Muscle layer of duodenum (tissue), 2 donors: ENCODE measurements at regions not wholly inside any gene's neighbourhood (a gene's known extent, or its start where the extent isn't known, plus 50 kb on each side); places are given as distances from the start of the nearest gene placed in this dataset.

Source experiments
- H3K27ac ChIP-seq: one replicate; pipeline ENCODE4 v1.7.0; 2013; ENCODE audit warnings: mild to moderate bottlenecking, low read length
- H3K27me3 ChIP-seq: one replicate; pipeline ENCODE4 v1.7.0; 2013; ENCODE audit warnings: low read depth, mild to moderate bottlenecking, control low read depth, low read length
- H3K36me3 ChIP-seq, 2 donors: one replicate each; pipeline ENCODE4 v1.7.0; 2013; ENCODE audit warnings: low read length in 2 of 2, control low read depth in 1 of 2, mild to moderate bottlenecking in 1 of 2; ENCODE audit not compliant: insufficient read depth in 2 of 2, control insufficient read depth in 1 of 2
- H3K4me1 ChIP-seq, 2 donors: one replicate each; pipeline ENCODE4 v1.7.0; 2013; ENCODE audit warnings: low read length in 2 of 2, mild to moderate bottlenecking in 2 of 2, control low read depth in 1 of 2, moderate library complexity in 1 of 2; ENCODE audit not compliant: insufficient read depth in 2 of 2, control insufficient read depth in 1 of 2
- H3K4me3 ChIP-seq, 2 donors: one replicate each; pipeline ENCODE4 v1.7.0; 2013; ENCODE audit warnings: low read length in 2 of 2, low read depth in 1 of 2, mild to moderate bottlenecking in 1 of 2
- H3K9me3 ChIP-seq, 2 donors: one replicate each; pipeline ENCODE4 v1.7.0; 2013; ENCODE audit warnings: low read length in 2 of 2, control low read depth in 1 of 2, mild to moderate bottlenecking in 1 of 2; ENCODE audit not compliant: control insufficient read depth in 1 of 2
- donor health status: healthy.

DNA sequence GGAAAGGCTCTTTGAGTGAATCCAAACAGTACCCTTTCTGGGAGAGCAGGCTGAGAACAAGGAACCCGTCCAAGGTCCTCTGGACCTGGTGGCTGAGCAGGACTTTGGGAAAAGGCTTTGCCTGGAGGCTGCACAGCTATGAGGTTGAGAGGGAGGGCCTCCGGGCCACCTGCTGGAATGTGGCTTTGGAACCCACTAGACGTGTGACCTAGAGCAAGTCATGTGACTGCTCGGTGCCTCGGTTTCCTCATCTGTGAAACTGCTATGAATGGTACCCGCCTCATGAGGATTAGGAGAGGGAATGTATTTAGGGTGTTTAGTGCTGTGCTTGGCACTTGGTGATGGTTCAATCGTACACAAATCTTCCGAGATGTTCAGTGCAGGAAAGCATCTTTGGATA lies 50.4 kb downstream of the HAPSTR1 start:
- Histone ChIP-seq H3K9me3 (no peaks in the 10 kb centered on the region), H3K27me3 (no peaks in the 10 kb centered on the region), H3K36me3 (no peaks in the 10 kb centered on the region), H3K4me3 (no peak overlapping the region), H3K4me1 (peaks cover 0 to 9% of the 10 kb centered on the region in 2 donors), H3K27ac (no peak overlapping the region)

DNA sequence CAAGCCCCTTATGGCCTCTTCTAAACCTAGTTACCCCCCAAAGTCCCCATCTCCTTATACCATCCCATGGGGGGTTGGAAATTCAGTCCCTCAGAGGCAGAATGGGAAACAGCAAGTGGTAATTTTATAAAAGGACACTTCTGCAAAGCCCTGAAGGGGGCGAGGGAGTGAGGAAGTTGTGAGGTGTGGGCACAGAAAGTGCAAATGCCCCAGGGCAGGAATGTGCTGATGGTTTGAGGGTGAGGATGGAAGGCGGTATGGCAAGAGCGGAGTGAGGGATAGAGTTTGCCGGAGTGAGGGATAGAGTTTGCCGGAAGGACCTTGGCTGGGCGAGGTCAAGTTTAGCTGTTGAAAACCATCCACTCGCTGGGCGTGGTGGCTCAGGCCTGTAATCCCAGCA lies 52.7 kb downstream of the HAPSTR1 start:
- Histone ChIP-seq H3K4me1 (peaks cover 0 to 2% of the 10 kb centered on the region in 2 donors), H3K27me3 (no peaks in the 10 kb centered on the region), H3K4me3 (no peak overlapping the region), H3K27ac (no peak overlapping the region), H3K36me3 (no peaks in the 10 kb centered on the region), H3K9me3 (no peaks in the 10 kb centered on the region)

DNA sequence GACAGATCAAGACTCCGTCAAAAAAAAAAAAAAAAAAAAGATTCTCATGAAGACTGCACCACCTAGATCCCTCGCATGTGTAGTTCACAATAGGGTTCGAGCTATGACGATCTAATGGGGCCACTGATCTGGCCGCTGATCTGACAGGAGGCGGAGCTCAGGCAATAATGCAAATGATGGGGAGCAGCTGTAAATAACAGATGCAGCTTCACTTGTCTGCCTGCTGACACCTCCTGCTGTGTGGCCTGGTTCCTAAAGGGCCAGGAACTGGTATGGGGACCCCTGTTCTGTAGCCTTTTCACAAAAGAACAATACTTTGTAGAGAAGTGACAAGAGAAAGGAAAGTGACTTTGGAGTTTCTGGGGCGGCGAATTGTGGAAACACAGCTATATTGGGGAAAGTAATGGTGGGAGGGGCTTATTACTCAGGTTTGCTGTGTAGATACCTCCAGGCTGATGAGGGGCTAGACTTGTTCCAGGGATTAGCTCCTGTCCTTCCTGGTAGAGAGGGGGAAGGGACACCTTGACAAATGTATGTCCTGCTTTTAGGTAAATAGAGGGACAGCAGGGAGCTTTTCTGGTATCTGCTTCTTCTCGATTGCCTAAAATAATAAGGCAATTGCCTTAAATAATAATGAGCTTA lies 57.1 kb downstream of the HAPSTR1 start:
- no peaks in the 10 kb centered on the region for H3K36me3 ChIP-seq
- no peaks in the 10 kb centered on the region for H3K27me3 ChIP-seq
- no peak overlapping the region for H3K27ac ChIP-seq
- H3K9me3 ChIP-seq, result no peaks in the 10 kb centered on the region
- H3K4me3 ChIP-seq, result no peak overlapping the region
- H3K4me1 ChIP-seq, result no peaks in the 10 kb centered on the region

DNA sequence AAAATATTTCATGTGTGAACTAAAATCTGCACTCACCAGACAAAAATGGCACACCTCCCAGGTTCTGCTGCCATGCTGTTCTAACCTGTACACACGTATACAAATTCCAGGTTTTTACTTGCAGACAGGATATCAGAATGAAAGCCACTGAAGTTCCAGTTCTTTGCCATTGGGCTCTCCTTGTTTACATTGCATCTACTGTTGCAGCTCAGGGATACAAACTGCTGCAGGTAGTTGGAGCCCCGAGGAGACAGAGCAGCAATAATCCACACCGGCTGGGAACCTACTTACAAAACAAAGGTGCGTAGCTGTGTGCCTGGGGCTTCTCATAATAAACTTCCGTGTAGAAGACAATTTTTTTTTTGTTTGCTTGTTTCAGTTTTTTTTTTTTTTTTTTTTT lies 59.6 kb downstream of the HAPSTR1 start:
- no peaks in the 10 kb centered on the region for H3K36me3 ChIP-seq

DNA sequence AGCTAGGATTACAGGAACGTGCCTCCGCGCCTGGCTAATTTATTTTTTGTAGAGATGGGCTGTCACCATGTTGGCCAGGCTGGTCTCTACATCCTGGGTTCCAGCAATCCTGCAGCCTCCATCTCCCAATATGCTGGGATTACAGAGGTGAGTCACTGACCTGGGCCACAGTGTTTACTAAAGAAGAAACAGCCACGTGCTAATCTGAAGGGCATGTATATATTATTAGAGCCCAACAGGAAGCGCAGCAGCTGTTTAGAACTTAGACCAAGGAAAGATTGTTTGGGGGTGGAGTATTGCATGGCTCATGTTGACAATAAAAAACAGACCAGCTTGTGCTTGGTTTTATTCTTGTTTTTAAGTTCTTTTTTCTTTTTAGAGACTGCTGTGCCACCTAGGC lies 60.2 kb downstream of the HAPSTR1 start:
- H3K4me3 ChIP-seq, result no peak overlapping the region
- H3K4me1 ChIP-seq, result no peaks in the 10 kb centered on the region
- no peaks in the 10 kb centered on the region for H3K36me3 ChIP-seq
- H3K9me3 ChIP-seq, result no peaks in the 10 kb centered on the region
- no peaks in the 10 kb centered on the region for H3K27me3 ChIP-seq
- no peak overlapping the region for H3K27ac ChIP-seq

More for the DNA sequence above, 59.6 kb downstream of the HAPSTR1 start:
- no peaks in the 10 kb centered on the region for H3K27me3 ChIP-seq
- no peak overlapping the region for H3K27ac ChIP-seq
- H3K9me3 ChIP-seq, result no peaks in the 10 kb centered on the region
- H3K4me1 ChIP-seq, result no peaks in the 10 kb centered on the region
- no peak overlapping the region for H3K4me3 ChIP-seq

DNA sequence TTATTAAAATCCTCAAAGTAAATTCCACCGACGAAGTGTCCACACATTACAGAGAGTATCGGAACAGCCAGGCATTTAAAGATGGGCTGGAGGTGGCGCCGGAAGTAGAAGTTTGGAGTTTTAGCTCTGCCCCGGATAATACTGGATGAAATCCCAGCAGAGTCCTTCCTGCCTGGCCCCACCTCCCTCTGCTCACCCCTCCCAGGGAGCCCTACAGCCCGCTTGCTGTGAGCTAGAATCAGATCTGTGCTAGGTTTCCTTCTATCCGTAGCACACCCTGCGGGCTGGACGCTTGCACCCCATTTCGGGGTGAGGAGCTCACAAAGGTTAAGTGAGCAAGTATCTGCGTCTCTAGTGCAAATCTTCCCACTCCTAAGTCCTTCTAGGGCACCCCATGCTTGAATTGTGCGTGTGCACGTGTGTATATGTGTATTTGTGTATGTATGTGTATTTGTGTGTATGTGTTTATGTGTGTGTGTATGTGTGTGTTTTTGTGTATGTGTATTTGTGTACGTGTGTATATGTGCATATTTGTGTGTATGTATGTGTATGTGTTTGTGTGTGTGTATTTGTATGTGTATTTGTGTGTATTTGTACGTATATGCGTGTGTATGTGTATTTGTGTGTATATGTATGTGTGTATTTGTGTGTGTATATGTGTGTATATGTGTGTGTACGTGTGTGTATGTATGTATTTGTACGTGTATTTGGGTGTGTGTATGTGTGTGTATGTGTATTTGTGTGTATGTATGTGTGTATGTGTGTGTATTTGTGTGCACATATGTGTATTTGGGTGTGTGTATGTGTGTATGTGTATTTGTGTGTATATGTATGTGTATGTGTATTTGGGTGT lies 61.4 kb downstream of the HAPSTR1 start:
- Histone ChIP-seq H3K27ac (no peak overlapping the region), H3K36me3 (no peaks in the 10 kb centered on the region), H3K27me3 (no peaks in the 10 kb centered on the region), H3K4me1 (no peaks in the 10 kb centered on the region), H3K9me3 (no peaks in the 10 kb centered on the region), H3K4me3 (no peak overlapping the region)

DNA sequence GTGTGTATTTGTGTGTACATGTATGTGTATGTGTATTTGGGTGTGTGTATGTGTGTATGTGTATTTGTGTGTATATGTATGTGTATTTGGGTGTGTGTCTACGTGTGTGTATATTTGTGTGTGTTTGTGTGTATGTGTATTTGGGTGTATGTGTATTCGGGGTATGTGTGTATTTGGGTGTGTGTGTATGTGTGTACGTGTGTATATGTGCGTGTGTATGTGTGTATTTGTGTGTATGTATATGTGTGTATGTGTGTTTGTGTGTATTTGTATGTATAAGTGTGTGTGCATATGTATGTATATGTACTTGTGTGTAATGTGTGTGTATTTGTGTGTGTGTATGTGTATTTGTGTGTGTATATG lies 62.0 kb downstream of the HAPSTR1 start:
- Histone ChIP-seq H3K27me3 (no peaks in the 10 kb centered on the region), H3K36me3 (no peaks in the 10 kb centered on the region), H3K27ac (no peak overlapping the region), H3K4me3 (no peak overlapping the region), H3K9me3 (no peaks in the 10 kb centered on the region), H3K4me1 (no peaks in the 10 kb centered on the region)

DNA sequence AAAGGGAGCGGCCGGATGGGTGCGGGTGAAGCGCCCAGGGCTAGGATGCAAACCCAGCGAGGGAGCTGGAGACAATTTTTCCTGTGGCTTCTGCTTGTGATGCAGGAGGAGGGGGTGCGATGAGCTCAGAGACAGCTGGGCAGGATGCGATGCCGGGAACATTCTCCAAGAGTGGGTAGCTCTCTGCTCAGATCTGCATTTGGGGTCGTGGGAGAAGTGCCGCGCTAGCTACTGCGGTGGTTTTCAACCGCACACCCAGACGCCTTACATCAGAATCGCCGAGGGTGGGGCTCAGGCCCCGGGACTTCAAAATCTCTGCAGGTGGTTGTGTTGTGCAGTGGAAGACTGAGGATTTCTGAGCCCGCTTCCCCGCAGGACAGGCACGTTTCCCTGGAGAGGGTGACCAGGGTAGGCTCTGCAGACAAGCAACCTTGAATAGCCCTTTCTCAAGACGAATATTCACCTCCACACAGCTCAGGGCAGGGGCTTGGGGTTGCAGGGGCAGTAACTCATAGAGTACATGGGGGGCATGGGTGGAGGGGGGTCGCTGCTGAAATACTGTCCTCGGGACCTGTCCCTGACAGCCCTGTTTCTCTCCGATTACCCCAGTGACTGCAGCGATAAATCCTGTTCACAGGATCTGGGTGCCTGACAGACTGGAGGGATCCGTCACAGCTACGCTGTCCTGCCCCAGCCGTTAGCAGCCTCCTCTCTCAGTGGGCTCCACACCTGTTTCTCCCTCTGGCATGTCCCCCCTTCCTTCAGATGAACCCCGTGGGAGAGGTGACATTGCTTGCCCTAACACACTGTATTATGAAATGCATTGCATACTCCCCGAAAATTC lies 63.3 kb downstream of the HAPSTR1 start:
- no peaks in the 10 kb centered on the region for H3K4me1 ChIP-seq
- no peaks in the 10 kb centered on the region for H3K9me3 ChIP-seq
- no peaks in the 10 kb centered on the region for H3K27me3 ChIP-seq
- no peaks in the 10 kb centered on the region for H3K36me3 ChIP-seq
- no peak overlapping the region for H3K4me3 ChIP-seq
- no peak overlapping the region for H3K27ac ChIP-seq

DNA sequence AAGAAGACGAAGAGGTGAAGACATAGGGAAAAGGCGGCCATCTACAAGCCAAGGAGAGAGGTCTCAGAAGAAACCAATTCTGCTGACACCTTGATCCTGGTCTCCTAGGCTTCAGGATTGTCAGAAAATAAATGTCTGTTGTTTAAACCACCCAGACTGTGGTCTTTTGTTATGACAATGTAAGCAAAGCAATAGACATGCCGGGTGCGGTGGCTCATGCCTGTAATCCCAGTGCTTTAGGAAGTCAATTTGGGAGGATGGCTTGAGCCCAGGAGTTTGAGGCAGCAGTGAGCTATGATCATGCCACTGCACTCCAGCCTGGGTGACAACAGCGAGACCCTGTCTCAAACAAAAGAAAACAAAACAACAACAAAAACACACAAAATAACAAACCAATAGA lies 64.4 kb downstream of the HAPSTR1 start:
- no peaks in the 10 kb centered on the region for H3K9me3 ChIP-seq
- no peak overlapping the region for H3K27ac ChIP-seq
- H3K4me1 ChIP-seq, result peaks cover 0 to 4% of the 10 kb centered on the region in 2 donors
- H3K4me3 ChIP-seq, result no peak overlapping the region
- H3K27me3 ChIP-seq, result no peaks in the 10 kb centered on the region
- no peaks in the 10 kb centered on the region for H3K36me3 ChIP-seq

DNA sequence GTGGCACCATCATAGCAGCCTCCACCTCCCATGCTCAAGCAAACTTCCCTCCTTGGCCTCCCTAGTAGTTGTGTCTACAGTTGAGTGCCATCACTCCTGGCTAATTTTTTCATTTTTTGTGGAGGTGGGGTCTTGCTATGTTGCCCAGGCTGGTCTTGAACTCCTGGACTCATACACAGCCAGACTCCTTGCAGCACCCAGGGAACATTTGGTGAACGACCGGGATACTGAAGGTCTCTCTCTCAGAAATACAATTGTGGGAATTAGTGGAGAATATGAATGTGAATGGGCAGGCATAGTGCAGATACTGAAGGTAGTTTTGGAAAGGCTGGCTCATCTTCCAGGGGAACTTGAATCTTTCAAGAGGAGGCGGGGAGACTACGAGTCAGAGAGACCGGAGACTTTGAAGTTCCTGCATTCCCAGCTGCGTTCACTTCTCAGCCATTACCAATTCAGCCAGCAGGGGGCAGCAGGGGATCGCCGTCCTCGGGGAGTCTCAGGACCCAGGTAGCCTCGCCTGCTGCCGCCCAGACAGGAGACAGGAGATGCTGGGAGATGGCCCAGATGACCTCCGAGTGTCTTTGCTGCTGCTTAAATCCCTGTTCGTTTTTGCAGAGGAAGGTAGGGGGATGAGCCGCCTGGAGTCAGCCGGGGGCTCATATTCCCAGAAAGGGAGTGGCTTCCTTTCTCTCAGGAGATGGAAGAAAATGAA lies 68.6 kb downstream of the HAPSTR1 start:
- H3K9me3 ChIP-seq, result no peaks in the 10 kb centered on the region
- peaks cover 0 to 4% of the 10 kb centered on the region in 2 donors for H3K4me1 ChIP-seq
- H3K36me3 ChIP-seq, result no peaks in the 10 kb centered on the region
- no peak overlapping the region for H3K27ac ChIP-seq
- H3K4me3 ChIP-seq, result no peak overlapping the region
- H3K27me3 ChIP-seq, result no peaks in the 10 kb centered on the region

DNA sequence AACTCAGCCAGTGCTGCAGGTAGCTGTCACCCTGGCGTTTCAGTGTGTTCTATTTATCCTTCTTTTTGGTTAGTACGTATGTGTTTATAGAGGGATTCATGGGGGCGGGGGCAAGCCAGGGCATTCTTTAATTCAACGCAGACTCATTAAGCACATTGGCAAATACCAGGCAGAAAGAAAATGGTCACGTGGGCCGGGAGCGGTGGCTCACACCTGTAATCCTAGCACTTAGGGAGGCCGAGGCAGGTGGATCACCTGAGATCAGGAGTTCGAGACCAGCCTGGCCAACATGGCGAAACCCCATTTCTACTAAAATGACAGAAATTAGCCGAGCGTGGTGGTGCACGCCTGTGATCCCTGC lies 69.1 kb downstream of the HAPSTR1 start:
- Histone ChIP-seq H3K27me3 (no peaks in the 10 kb centered on the region), H3K4me1 (peaks cover 0 to 4% of the 10 kb centered on the region in 2 donors), H3K27ac (no peak overlapping the region), H3K9me3 (no peaks in the 10 kb centered on the region), H3K36me3 (no peaks in the 10 kb centered on the region), H3K4me3 (no peak overlapping the region)
